ENCODE measurements at regions not wholly inside any gene's neighbourhood (a gene's known extent, or its start where the extent isn't known, plus 50 kb on each side); places are given as distances from the start of the nearest gene placed in this dataset.

DNA sequence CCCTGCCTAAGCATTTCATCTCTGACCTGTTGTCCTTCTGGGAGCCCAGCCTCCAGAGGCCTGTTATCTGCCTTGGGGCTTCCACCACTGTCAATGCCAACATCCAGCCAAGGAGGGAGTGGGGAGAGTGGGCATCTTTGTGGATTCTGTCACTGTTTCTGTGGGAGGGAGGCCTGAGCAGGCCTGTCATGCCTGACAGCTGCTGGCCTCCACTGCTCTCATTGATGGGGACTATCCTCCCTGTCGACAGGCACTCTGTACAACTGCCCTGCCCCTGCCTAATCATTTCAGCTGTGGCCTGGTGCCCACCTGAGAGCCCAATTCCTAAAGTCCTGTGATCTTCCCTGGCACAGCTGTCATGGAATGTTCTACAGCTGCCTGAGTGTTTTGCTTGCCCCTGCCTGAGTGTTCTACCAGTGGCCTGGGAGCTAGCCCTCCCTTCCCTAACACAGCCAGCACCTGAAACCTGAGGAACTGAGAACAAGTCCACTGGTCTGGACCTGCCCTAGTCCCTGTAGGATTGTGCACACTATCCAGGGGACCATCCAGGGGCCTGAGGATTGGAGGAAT lies 145.3 kb downstream of the FAM83B start:
- Mint-ChIP-seq H3K4me3 (no peak overlapping the region), H3K4me1 (ENCODE audit: low read depth) (no peaks in the 10 kb centered on the region), H3K27ac (no peak overlapping the region), H3K9me3 (peaks cover 4% of the 10 kb centered on the region), H3K27me3 (ENCODE audit: insufficient read depth) (no peaks in the 10 kb centered on the region), H3K36me3 (ENCODE audit: low read depth) (no peaks in the 10 kb centered on the region)
- intact Hi-C loops (cut with micrococcal nuclease): no loop called here
- no peak for DNase-seq (ENCODE audit: low spot score)

DNA sequence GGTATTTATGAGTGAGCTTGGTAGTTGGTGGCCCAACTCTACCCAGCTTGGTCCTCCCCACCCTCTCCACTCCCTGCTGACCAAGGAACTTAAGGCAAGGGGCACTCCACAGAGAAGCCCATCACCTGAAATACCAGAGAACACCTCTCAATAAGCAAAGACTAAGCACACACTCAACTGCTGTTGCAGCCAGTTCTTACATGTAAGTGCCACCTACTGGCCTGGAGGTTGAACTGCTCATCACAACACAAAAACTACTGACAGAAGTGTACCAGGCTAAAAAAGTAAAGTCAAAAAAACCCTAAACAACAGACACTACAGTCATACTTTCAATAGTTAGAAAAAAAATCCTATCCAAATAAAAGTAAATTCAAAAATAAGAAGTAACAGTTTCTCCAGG lies 146.2 kb downstream of the FAM83B start:
- H3K36me3 Mint-ChIP-seq (ENCODE audit: low read depth): no peaks in the 10 kb centered on the region
- H3K27me3 Mint-ChIP-seq (ENCODE audit: insufficient read depth): no peaks in the 10 kb centered on the region
- H3K9me3 Mint-ChIP-seq: no peaks in the 10 kb centered on the region
- no peak overlapping the region for H3K27ac Mint-ChIP-seq
- no peak for DNase-seq (ENCODE audit: low spot score)
- no peaks in the 10 kb centered on the region for H3K4me1 Mint-ChIP-seq (ENCODE audit: low read depth)
- intact Hi-C loops (cut with micrococcal nuclease): no loop called here
- no peak overlapping the region for H3K4me3 Mint-ChIP-seq

DNA sequence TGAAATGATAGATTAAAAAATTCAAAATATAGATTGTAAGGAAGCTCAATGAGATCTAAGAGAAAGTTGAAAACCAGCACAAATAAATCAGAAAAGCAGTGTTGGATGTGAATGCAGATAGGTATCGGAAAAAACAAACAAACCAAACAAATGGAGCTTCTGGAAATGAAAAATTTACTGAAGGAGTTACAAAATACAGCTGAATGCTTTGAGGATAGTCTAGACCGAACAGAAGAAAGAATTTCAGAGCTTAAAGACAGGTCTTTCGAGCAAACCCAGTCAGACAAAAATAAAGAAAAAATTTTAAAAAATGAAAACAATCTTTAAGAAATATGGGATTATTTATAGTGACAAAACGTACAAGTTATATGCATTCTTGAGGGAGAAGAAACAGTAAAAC lies 146.7 kb downstream of the FAM83B start:
- intact Hi-C loops (cut with micrococcal nuclease): no loop called here

DNA sequence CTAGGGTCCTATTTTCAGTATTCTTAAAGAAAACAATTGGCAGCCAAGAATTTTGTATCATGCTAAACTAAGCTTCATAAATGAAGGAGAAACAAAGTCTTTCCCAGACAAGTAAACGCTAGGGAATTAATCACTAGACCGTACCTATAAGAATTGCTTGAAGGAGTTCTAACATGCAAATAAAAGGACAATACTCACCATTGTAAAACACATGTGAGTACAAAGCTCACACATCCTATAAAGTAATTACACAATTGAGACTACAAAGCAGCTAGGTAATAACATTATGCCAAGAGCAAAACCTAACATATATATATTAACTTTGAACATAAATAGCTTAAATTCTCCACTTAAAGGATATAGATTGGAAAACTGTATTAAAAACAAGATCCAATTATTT lies 147.4 kb downstream of the FAM83B start:
- Mint-ChIP-seq H3K9me3 (no peaks in the 10 kb centered on the region), H3K4me1 (ENCODE audit: low read depth) (no peaks in the 10 kb centered on the region), H3K27me3 (ENCODE audit: insufficient read depth) (no peaks in the 10 kb centered on the region), H3K36me3 (ENCODE audit: low read depth) (no peaks in the 10 kb centered on the region), H3K4me3 (no peak overlapping the region), H3K27ac (no peak overlapping the region)
- intact Hi-C loops (cut with micrococcal nuclease): no loop called here
- DNase-seq (ENCODE audit: low spot score): no peak

More for the DNA sequence above, 146.7 kb downstream of the FAM83B start:
- DNase-seq (ENCODE audit: low spot score): no peak
- Mint-ChIP-seq H3K4me1 (ENCODE audit: low read depth) (no peaks in the 10 kb centered on the region), H3K36me3 (ENCODE audit: low read depth) (no peaks in the 10 kb centered on the region), H3K27me3 (ENCODE audit: insufficient read depth) (no peaks in the 10 kb centered on the region), H3K9me3 (no peaks in the 10 kb centered on the region), H3K27ac (no peak overlapping the region), H3K4me3 (no peak overlapping the region)

DNA sequence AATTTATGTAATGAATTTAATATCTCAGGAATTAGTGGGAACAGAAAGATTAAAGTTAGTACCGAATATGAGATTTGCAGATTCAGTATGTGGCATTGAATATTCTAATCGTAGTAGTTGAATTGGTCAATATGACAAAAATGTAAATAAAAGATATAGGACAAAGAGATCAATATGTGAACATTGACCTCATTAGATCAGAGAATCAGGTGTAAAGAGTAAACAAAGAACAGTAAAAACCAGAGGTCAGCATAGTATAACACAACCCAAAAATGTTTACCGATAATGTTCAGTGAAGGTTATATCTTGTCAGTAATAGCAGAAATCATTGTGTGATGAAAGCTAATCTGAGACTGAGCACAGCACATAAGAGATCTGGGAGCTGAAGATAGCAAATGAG lies 152.0 kb downstream of the FAM83B start:
- no peaks in the 10 kb centered on the region for H3K4me1 Mint-ChIP-seq (ENCODE audit: low read depth)
- no peak for DNase-seq (ENCODE audit: low spot score)
- intact Hi-C loops (cut with micrococcal nuclease): no loop called here
- no peak overlapping the region for H3K4me3 Mint-ChIP-seq
- no peaks in the 10 kb centered on the region for H3K27me3 Mint-ChIP-seq (ENCODE audit: insufficient read depth)
- H3K9me3 Mint-ChIP-seq: peaks cover 5% of the 10 kb centered on the region
- no peak overlapping the region for H3K27ac Mint-ChIP-seq
- no peaks in the 10 kb centered on the region for H3K36me3 Mint-ChIP-seq (ENCODE audit: low read depth)

DNA sequence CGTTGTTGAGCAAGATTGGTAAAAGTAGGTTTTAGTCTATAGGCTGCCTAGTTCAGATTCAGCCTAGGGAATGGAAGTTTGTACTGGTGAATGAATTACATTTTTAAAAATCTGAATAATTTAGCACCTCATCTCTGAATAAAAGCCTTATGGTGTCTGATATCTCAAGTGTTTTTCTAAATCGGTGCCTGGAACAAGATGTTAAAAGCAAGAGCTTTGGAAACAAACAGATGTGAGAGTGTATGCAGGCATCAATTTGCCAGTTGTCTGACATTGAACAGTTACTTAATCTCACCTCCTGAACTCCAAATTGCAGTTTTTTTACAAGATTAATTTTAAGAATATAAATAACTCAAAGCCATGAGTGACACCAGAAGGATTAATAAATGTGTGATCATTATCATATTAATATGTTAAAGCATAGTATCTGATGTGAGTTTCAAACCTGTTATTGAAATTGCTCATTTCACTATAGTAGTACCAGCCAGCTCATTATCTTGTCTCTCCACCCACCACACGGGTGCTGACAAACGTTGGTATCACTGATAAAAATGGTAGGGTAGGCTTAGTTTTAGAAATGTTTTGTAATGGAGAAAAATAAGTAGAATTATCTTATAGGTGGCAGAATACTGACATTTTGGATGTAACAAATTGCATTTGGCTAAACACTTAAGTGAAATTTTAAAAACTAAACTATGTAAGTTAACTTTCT lies 157.3 kb downstream of the FAM83B start:
- no peak overlapping the region for H3K27ac Mint-ChIP-seq
- no peak for DNase-seq (ENCODE audit: low spot score)

DNA sequence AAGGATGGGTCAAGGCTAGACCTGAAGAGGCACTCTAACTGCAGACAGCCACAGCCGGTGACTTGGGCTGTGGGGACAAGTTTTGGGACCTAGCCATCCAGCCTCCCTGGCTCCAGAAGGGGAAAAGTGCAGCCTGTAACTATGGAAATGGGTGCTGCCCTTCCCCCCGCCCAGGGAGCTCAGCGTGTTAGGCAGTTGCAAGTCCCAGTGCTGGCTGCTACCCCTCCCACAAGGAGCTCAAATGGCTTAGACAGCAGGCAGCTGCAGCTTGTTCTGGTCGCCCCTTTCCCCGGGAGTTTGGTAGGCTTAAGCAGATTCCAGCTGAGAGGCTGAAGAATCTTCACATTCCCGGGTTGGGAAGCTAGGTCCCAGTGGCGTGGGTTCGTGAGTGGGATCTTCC lies 162.6 kb downstream of the FAM83B start:
- H3K27me3 Mint-ChIP-seq (ENCODE audit: insufficient read depth): no peaks in the 10 kb centered on the region
- no peak overlapping the region for H3K4me3 Mint-ChIP-seq
- H3K36me3 Mint-ChIP-seq (ENCODE audit: low read depth): no peaks in the 10 kb centered on the region
- no peak overlapping the region for H3K27ac Mint-ChIP-seq
- intact Hi-C loops (cut with micrococcal nuclease): no loop called here
- no peak for DNase-seq (ENCODE audit: low spot score)
- H3K4me1 Mint-ChIP-seq (ENCODE audit: low read depth): no peaks in the 10 kb centered on the region
- peaks cover 3% of the 10 kb centered on the region for H3K9me3 Mint-ChIP-seq

More for the DNA sequence above, 157.3 kb downstream of the FAM83B start:
- H3K36me3 Mint-ChIP-seq (ENCODE audit: low read depth): no peaks in the 10 kb centered on the region
- intact Hi-C loops (cut with micrococcal nuclease): no loop called here
- no peaks in the 10 kb centered on the region for H3K4me1 Mint-ChIP-seq (ENCODE audit: low read depth)
- H3K4me3 Mint-ChIP-seq: no peak overlapping the region
- H3K9me3 Mint-ChIP-seq: peaks cover 5% of the 10 kb centered on the region
- H3K27me3 Mint-ChIP-seq (ENCODE audit: insufficient read depth): no peaks in the 10 kb centered on the region

DNA sequence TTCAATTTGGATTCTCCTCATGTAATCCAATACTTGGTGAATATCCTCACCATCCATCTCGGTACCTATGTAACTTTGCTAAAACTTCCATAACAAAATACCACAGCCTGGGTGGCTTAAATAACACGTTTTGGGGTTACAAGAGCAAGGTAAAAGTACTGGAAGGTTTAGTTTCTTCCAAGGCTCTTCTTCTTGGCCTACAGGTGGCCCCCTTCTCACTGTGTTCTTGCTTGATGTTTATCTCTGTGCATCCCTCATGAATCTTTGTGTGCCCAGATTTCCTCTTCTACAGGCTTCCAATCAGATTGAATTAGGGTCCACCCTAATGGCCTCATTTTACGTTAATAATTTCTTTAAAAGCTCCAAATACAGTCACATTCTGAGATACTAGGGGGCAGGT lies 163.3 kb upstream of the HCRTR2 start:
- no peak for DNase-seq (ENCODE audit: low spot score)
- Mint-ChIP-seq H3K36me3 (ENCODE audit: low read depth) (no peaks in the 10 kb centered on the region), H3K27me3 (ENCODE audit: insufficient read depth) (no peaks in the 10 kb centered on the region), H3K9me3 (peaks cover 3% of the 10 kb centered on the region), H3K4me3 (no peak overlapping the region), H3K27ac (no peak overlapping the region), H3K4me1 (ENCODE audit: low read depth) (no peaks in the 10 kb centered on the region)
- intact Hi-C loops (cut with micrococcal nuclease): no loop called here

DNA sequence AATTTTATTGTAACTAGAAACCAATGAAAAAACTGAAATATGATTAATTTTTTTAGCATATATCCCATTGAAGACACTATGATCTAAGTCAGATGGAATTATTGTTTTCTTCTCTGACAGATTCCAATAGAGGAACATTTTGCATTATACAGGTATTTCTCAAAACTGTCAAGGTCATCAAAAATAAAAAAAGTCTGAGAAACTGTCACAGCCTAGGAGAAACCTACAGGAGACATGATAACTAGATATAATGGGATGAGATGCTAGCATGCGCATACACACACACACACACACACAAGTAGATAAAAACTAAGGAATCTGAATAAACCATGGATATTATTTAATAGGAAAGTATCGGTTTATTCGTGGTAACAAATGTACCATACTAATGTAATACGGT lies 161.9 kb upstream of the HCRTR2 start:
- intact Hi-C loops (cut with micrococcal nuclease): no loop called here
- Mint-ChIP-seq H3K9me3 (peaks cover 3% of the 10 kb centered on the region), H3K27me3 (ENCODE audit: insufficient read depth) (no peaks in the 10 kb centered on the region), H3K27ac (no peak overlapping the region), H3K36me3 (ENCODE audit: low read depth) (no peaks in the 10 kb centered on the region), H3K4me1 (ENCODE audit: low read depth) (no peaks in the 10 kb centered on the region), H3K4me3 (no peak overlapping the region)
- DNase-seq (ENCODE audit: low spot score): no peak

DNA sequence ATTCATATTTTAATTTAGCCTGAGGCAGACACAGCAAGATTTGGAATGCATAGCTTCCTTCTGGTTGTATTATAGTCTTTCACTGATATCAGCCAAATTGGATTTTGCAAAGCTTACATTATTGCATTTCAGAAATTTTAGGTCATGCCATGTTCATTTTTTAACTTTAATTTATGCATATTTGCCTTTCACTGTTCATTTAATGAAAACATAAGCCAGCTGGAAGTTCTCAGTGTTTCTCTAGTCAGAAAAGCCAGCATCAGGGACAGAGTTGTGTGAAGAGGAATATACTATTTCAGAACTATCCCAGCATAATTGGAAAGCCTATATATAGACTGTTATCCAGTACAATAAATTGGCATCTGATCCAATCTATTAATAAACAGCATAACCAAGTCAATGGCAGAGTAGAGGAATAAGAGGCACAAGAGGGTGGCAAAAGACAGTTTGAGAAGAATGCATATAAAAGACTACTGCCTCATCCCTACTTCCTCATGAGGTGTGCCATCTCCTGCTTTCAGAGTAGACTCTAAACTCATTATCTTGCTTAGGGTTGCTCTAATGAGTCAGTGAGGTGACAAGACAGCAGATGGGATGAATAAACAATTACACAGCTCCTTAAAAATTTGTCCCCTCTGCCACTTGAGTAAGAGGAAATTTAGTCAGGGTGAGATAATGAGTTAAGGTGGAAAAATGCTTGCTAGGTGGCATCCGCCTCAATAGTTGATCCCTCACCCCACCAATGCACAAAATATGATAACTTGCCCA lies 159.8 kb upstream of the HCRTR2 start:
- Mint-ChIP-seq H3K27ac (no peak overlapping the region), H3K27me3 (ENCODE audit: insufficient read depth) (no peaks in the 10 kb centered on the region), H3K36me3 (ENCODE audit: low read depth) (no peaks in the 10 kb centered on the region), H3K4me3 (no peak overlapping the region), H3K9me3 (peaks cover 3% of the 10 kb centered on the region), H3K4me1 (ENCODE audit: low read depth) (no peaks in the 10 kb centered on the region)
- intact Hi-C loops (cut with micrococcal nuclease): no loop called here
- DNase-seq (ENCODE audit: low spot score): no peak

DNA sequence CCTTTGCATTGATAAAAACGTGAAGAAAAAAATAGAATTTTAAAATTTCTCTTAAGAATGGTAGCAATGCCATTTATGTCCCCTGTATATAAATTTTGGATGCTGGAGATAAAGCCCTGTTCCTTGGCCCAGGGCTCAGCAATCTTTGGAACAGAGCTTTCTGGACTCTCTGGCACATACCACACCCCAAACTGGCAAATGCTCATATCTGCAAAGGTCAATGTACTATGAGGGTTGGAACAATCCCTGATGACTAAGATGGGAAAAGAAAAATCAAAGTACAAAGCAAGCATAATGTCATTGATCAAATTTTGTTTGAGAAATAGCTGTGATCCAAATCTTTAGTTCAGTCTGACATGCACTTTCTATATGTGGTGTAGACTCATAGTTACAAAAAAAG lies 158.1 kb upstream of the HCRTR2 start:
- no peak overlapping the region for H3K27ac Mint-ChIP-seq
- no peaks in the 10 kb centered on the region for H3K4me1 Mint-ChIP-seq (ENCODE audit: low read depth)
- intact Hi-C loops (cut with micrococcal nuclease): no loop called here
- no peaks in the 10 kb centered on the region for H3K36me3 Mint-ChIP-seq (ENCODE audit: low read depth)
- H3K27me3 Mint-ChIP-seq (ENCODE audit: insufficient read depth): no peaks in the 10 kb centered on the region
- no peak for DNase-seq (ENCODE audit: low spot score)
- no peak overlapping the region for H3K4me3 Mint-ChIP-seq
- peaks cover 3% of the 10 kb centered on the region for H3K9me3 Mint-ChIP-seq

DNA sequence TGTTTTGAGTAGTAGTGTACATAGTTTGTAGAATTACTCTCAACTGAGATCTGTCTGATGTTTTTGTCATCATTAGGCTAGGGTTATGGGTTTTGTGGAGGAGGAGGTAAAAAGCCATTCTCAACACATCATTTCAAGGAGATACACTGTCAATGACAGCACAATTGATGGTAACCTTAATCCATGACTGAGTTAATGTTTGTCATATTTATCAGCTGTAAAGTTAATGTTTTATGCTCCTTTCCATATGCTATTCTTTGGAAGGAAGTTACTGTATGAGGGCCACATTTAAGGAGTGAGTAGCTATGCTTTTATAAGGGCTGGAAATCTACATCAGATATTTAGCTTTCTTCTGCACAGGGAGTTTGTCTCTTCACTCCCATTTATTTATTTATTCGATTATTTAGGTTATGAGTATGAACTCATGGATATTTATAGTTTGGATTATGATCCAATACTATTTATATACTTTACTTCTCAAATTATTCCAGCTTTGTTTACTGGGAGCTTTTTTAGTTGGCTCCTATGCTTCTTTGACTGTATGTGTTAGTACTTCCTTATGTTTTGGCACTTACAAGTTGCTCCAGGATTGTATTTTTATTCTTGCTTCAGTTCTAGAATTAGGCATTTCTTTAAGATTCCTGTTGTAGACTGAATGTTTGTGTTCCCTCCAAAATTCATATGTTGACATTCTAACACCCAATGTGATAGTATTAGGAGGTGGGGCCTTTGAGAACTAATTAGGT lies 156.6 kb upstream of the HCRTR2 start:
- no peaks in the 10 kb centered on the region for H3K27me3 Mint-ChIP-seq (ENCODE audit: insufficient read depth)
- H3K4me1 Mint-ChIP-seq (ENCODE audit: low read depth): no peaks in the 10 kb centered on the region
- DNase-seq (ENCODE audit: low spot score): no peak
- no peak overlapping the region for H3K4me3 Mint-ChIP-seq
- H3K27ac Mint-ChIP-seq: no peak overlapping the region
- intact Hi-C loops (cut with micrococcal nuclease): no loop called here
- H3K36me3 Mint-ChIP-seq (ENCODE audit: low read depth): no peaks in the 10 kb centered on the region
- H3K9me3 Mint-ChIP-seq: no peaks in the 10 kb centered on the region

DNA sequence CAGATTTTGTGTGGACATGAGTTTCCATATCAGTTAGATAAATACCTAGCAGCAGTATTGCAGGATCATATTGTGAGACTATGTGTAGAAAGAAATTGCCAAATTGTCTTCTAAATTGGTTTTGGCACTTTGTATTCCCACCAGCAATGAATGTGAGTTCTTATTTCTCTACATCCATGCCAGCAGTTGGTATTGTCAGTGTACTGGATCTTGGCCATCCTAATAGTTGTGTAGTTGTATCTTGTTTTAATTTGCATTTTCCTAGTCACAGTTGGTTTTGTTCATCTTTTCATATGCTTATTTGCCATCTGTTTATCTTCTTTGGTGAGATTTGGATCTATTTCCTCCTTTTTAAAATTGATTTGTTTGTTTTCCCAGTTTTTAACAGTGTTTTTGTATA lies 154.7 kb upstream of the HCRTR2 start:
- no peaks in the 10 kb centered on the region for H3K4me1 Mint-ChIP-seq (ENCODE audit: low read depth)
- no peak for DNase-seq (ENCODE audit: low spot score)
- H3K9me3 Mint-ChIP-seq: no peaks in the 10 kb centered on the region
- no peak overlapping the region for H3K27ac Mint-ChIP-seq
- H3K4me3 Mint-ChIP-seq: no peak overlapping the region
- no peaks in the 10 kb centered on the region for H3K27me3 Mint-ChIP-seq (ENCODE audit: insufficient read depth)
- H3K36me3 Mint-ChIP-seq (ENCODE audit: low read depth): no peaks in the 10 kb centered on the region
- intact Hi-C loops (cut with micrococcal nuclease): no loop called here

All from activated T-helper 1 cell treated with anti-CD3 and anti-CD28 coated beads, Interleukin-12 subunit alpha, Interleukin-12 subunit beta, Interleukin-2, Interleukin-4 antibody, amounts not matched to agents 30 ng/mL and 10 ng/mL and 1 ng/mL, durations not matched to agents 14 hours and 24 hours and 36 hours (primary cell).